OCI-LY7 (cell line): ENCODE measurements at regions not wholly inside any gene's neighbourhood (a gene's known extent, or its start where the extent isn't known, plus 50 kb on each side); places are given as distances from the start of the nearest gene placed in this dataset.

Experiments used
- BruUV-seq: library from RNA; stranded (reverse); fragments of 400-500 nt; replicated peaks from 2 replicates; lab custom pipeline; 2021; lab: Mats Ljungman, UMichigan
- CTCF ChIA-PET: fragments of 300-600 bp; sonication (Branson Sonifier 250); formaldehyde crosslinking; loops from one replicate; lab custom pipeline; 2022; ENCODE audit warnings: antibody characterized with exemption; ENCODE audit not compliant: unreplicated experiment; lab: Charles Lee
- POLR2A ChIA-PET: fragments of 300-600 bp; sonication (Branson Sonifier 250); formaldehyde crosslinking; loops from one replicate; lab custom pipeline; 2022; ENCODE audit warnings: antibody characterized with exemption; lab: Charles Lee
- DNase-seq: peaks from one replicate; pipeline ENCODE4 v3.0.0-alpha.2; 2015; ENCODE audit warnings: low spot score
- H2AFZ ChIP-seq: fragments of 200-600 bp; sonication (generic), shearing (Covaris generic); 2 replicates; pipeline ENCODE4 v1.6.1; 2014; ENCODE audit warnings: mild to moderate bottlenecking, antibody characterized with exemption, low read length, moderate library complexity
- H3K27ac ChIP-seq: fragments of 200-600 bp; sonication (generic); 2 replicates; pipeline ENCODE4 v1.5.1; 2014; ENCODE audit warnings: mixed run types, low read depth, mild to moderate bottlenecking, moderate library complexity, low read length, inconsistent platforms; ENCODE audit not compliant: poor library complexity, severe bottlenecking
- H3K36me3 ChIP-seq: fragments of 200-600 bp; sonication (generic); 2 replicates; pipeline ENCODE4 v1.6.1; 2014; ENCODE audit warnings: mild to moderate bottlenecking, antibody characterized with exemption, low read length, moderate library complexity, mixed read lengths; ENCODE audit not compliant: insufficient read depth
- H3K4me1 ChIP-seq: fragments of 200-600 bp; sonication (generic); 2 replicates; pipeline ENCODE4 v1.5.1; 2014; ENCODE audit warnings: mild to moderate bottlenecking, low read length; ENCODE audit not compliant: insufficient read depth, poor library complexity, severe bottlenecking
- H3K4me2 ChIP-seq: fragments of 200-600 bp; sonication (generic); 2 replicates; pipeline ENCODE4 v1.6.1; 2014; ENCODE audit warnings: mild to moderate bottlenecking, low read length
- H3K4me3 ChIP-seq: fragments of 200-600 bp; sonication (generic); 2 replicates; pipeline ENCODE4 v1.5.1; 2014; ENCODE audit warnings: mild to moderate bottlenecking, low read depth, low read length; ENCODE audit not compliant: poor library complexity, severe bottlenecking
- H3K79me2 ChIP-seq: fragments of 200-600 bp; sonication (generic); 2 replicates; pipeline ENCODE4 v1.6.1; 2016; ENCODE audit warnings: low read depth, mild to moderate bottlenecking, low read length, moderate library complexity, mixed read lengths; ENCODE audit not compliant: insufficient read depth
- H3K9me2 ChIP-seq: fragments of 200-600 bp; sonication (generic); 2 replicates; pipeline ENCODE4 v1.6.1; 2016; ENCODE audit warnings: mild to moderate bottlenecking, low read length, mixed read lengths; ENCODE audit not compliant: insufficient read depth
- H3K9me3 ChIP-seq: fragments of 200-600 bp; sonication (generic); 2 replicates; pipeline ENCODE4 v1.6.1; 2014; ENCODE audit warnings: mild to moderate bottlenecking, mixed run types, low read length, mixed read lengths
- H4K20me1 ChIP-seq: fragments of 200-600 bp; sonication (generic); 2 replicates; pipeline ENCODE4 v1.6.1; 2014; ENCODE audit warnings: mild to moderate bottlenecking, antibody characterized with exemption, low read length, moderate library complexity, mixed read lengths; ENCODE audit not compliant: insufficient read depth
- CTCF ChIP-seq: fragments of 200-600 bp; sonication (generic); conservative IDR thresholded peaks from 2 replicates; pipeline ENCODE4 v1.5.1; 2014; ENCODE audit warnings: mild to moderate bottlenecking, antibody characterized with exemption, low read length, moderate library complexity, mixed read lengths
- EZH2phosphoT487 ChIP-seq: fragments of 200-600 bp; sonication (generic); IDR thresholded peaks from 2 replicates; pipeline ENCODE4 v1.6.1; 2018; ENCODE audit warnings: low read depth, borderline replicate concordance, mild to moderate bottlenecking, mixed run types, antibody characterized with exemption, low read length, moderate library complexity, mixed read lengths
- intact Hi-C: fragments of 100-400 bp; cut with micrococcal nuclease; formaldehyde crosslinking; loops from one replicate; pipeline ENCODE4 v1.10.0; 2022; ENCODE audit not compliant: unreplicated experiment

GRCh38 chr7:67571026-67571545, 574.5 kb downstream of the TYW1 start:
- no peaks in the 10 kb centered on the region for H3K36me3 ChIP-seq
- DNase-seq, result no peak
- no peaks in the 10 kb centered on the region for H3K9me2 ChIP-seq
- H3K4me3 ChIP-seq, result no peak overlapping the region
- H3K79me2 ChIP-seq, result no peaks in the 10 kb centered on the region
- BruUV-seq, result no TSS peak
- H3K4me2 ChIP-seq, result no peak overlapping the region
- no peaks in the 10 kb centered on the region for H4K20me1 ChIP-seq
- CTCF ChIA-PET, result no interaction called here
- no peak overlapping the region for H3K27ac ChIP-seq
- H3K4me1 ChIP-seq, result no peaks in the 10 kb centered on the region
- no peak overlapping the region for H2AFZ ChIP-seq
- intact Hi-C loops, result no loop called here
- no peaks in the 10 kb centered on the region for H3K9me3 ChIP-seq
- TF ChIP-seq EZH2phosphoT487, result no peak
- no peak for TF ChIP-seq CTCF
- POLR2A ChIA-PET, result no interaction called here

GRCh38 chr7:67573639-67574038, 577.0 kb downstream of the TYW1 start:
- Histone ChIP-seq H3K79me2 (no peaks in the 10 kb centered on the region), H3K27ac (no peak overlapping the region), H2AFZ (no peak overlapping the region), H4K20me1 (no peaks in the 10 kb centered on the region), H3K4me1 (no peaks in the 10 kb centered on the region), H3K4me3 (no peak overlapping the region), H3K36me3 (no peaks in the 10 kb centered on the region), H3K9me3 (no peaks in the 10 kb centered on the region), H3K9me2 (no peaks in the 10 kb centered on the region), H3K4me2 (no peak overlapping the region)
- ChIA-PET CTCF (no interaction called here), POLR2A (interaction anchor here (0.6 kb wide), 1 partner anchor 27 kb away, joined by 3 read pairs; no protein-coding TSS in a partner anchor)
- no TSS peak for BruUV-seq
- intact Hi-C loops, result no loop called here
- TF ChIP-seq EZH2phosphoT487, result no peak
- no peak for TF ChIP-seq CTCF
- no peak for DNase-seq

- DNase-seq, result no peak
- BruUV-seq, result no TSS peak
- POLR2A ChIA-PET, result no interaction called here
Observed at GRCh38 chr7:67588631-67589030, 592.0 kb downstream of the TYW1 start.

More at GRCh38 chr7:67588631-67589030, 592.0 kb downstream of the TYW1 start:
- Histone ChIP-seq H3K36me3 (no peaks in the 10 kb centered on the region), H2AFZ (no peak overlapping the region), H3K9me2 (no peaks in the 10 kb centered on the region), H3K4me2 (no peak overlapping the region), H3K79me2 (no peaks in the 10 kb centered on the region), H3K4me3 (no peak overlapping the region), H4K20me1 (no peaks in the 10 kb centered on the region), H3K27ac (no peak overlapping the region), H3K9me3 (no peaks in the 10 kb centered on the region), H3K4me1 (no peaks in the 10 kb centered on the region)
- TF ChIP-seq EZH2phosphoT487, result no peak
- CTCF ChIA-PET, result no interaction called here
- intact Hi-C loops, result no loop called here
